ENCODE measurements at regions not wholly inside any gene's neighbourhood (a gene's known extent, or its start where the extent isn't known, plus 50 kb on each side); places are given as distances from the start of the nearest gene placed in this dataset.

DNA sequence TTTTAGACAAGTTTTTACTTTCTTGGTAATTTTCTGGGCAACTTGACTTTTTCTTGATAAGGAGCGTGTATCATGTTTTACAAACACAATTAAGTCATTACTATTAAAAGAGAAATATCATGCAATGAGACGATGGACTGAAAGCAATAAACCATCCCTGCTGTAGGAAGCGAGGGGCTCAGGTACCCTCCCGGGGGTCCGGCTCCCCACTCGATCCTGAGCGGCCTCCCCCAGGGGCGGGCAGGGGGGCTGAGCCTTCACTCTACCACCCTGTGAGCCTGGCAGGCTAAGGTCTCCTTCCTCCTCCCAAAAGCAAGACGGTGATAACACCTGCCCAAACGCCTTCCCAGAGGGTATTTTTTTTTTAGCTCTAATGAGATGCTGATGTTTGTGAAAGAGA is 51.8 kb upstream of the ADGRA1 start:
- H3K27me3 Mint-ChIP-seq, result peaks cover 18% of the 10 kb centered on the region
- no peaks in the 10 kb centered on the region for H3K9me3 ChIP-seq (ENCODE audit: control insufficient read depth, low read length, poor library complexity, severe bottlenecking)
- ATAC-seq (no peak), DNase-seq (no peak)
- no peaks in the 10 kb centered on the region for H3K4me1 Mint-ChIP-seq
- H3K4me3 Mint-ChIP-seq, result no peak overlapping the region
- no peak overlapping the region for H3K27ac Mint-ChIP-seq
- no peaks in the 10 kb centered on the region for H3K36me3 Mint-ChIP-seq (ENCODE audit: low read depth)

DNA sequence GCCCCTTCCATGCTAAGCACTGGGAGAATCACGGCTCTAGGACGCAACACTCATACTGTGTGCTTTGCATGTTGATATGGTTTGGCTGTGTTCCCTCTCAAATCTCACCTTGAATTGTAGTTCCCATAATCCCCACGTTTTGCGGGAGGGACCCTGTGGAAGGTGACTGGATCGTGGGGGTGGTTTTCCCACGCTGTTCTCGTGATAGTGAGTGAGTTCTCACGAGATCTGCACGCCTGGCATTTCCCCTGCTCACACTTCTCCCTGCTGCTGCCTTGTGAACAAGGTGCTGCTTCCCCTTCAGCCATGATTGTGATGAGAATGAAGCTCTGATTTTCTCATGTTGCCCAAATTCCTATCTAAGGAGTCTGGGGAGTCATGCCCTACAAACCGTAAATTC is 53.0 kb upstream of the ADGRA1 start:
- DNase-seq (no peak), ATAC-seq (no peak)
- H3K9me3 ChIP-seq (ENCODE audit: control insufficient read depth, low read length, poor library complexity, severe bottlenecking), result no peaks in the 10 kb centered on the region
- Mint-ChIP-seq H3K27me3 (peaks cover 18% of the 10 kb centered on the region), H3K4me3 (no peak overlapping the region), H3K27ac (no peak overlapping the region), H3K4me1 (no peaks in the 10 kb centered on the region), H3K36me3 (ENCODE audit: low read depth) (no peaks in the 10 kb centered on the region)

DNA sequence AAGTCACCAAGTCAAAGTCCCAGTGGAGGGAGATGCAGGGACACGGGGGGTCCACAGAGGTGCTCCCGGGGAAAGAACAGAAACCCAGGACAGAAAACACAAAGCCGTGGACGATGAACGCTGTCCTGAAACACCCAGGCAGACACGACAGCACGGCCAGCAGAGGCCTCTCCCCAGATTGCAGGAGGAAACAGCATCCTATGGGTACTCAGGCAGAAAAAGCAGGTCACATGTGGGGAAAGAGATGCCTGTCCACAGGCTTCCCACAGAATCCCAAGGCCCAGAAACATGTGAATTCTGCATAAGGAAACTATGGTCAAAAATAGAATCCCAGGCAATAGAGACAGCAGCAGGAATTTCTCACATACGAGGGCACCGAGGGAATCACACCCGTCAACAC is 53.6 kb upstream of the ADGRA1 start:
- peaks cover 18% of the 10 kb centered on the region for H3K27me3 Mint-ChIP-seq
- ATAC-seq (no peak), DNase-seq (no peak)
- H3K9me3 ChIP-seq (ENCODE audit: control insufficient read depth, low read length, poor library complexity, severe bottlenecking), result no peaks in the 10 kb centered on the region
- no peaks in the 10 kb centered on the region for H3K36me3 Mint-ChIP-seq (ENCODE audit: low read depth)
- H3K4me3 Mint-ChIP-seq, result no peak overlapping the region
- H3K27ac Mint-ChIP-seq, result no peak overlapping the region
- H3K4me1 Mint-ChIP-seq, result no peaks in the 10 kb centered on the region

DNA sequence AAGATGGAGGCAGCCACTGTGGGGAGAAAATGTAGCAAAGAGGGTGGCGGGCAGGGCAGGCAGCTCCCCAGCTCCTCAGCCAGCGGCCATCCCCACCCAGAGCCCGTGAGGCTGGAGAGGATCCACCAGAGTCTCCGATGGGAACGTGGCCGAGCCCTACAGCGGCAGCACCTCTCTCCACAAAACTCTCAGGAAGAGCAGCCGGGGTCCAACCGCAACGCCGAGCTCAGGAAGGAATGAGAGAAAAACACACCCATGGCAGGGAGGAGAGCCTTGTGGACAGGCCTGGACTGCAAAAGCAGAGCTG is 54.0 kb upstream of the ADGRA1 start:
- Mint-ChIP-seq H3K27me3 (peaks cover 15% of the 10 kb centered on the region), H3K4me1 (no peaks in the 10 kb centered on the region), H3K36me3 (ENCODE audit: low read depth) (no peaks in the 10 kb centered on the region), H3K4me3 (no peak overlapping the region), H3K27ac (no peak overlapping the region)
- DNase-seq, result no peak
- H3K9me3 ChIP-seq (ENCODE audit: control insufficient read depth, low read length, poor library complexity, severe bottlenecking), result no peaks in the 10 kb centered on the region
- no peak for ATAC-seq

DNA sequence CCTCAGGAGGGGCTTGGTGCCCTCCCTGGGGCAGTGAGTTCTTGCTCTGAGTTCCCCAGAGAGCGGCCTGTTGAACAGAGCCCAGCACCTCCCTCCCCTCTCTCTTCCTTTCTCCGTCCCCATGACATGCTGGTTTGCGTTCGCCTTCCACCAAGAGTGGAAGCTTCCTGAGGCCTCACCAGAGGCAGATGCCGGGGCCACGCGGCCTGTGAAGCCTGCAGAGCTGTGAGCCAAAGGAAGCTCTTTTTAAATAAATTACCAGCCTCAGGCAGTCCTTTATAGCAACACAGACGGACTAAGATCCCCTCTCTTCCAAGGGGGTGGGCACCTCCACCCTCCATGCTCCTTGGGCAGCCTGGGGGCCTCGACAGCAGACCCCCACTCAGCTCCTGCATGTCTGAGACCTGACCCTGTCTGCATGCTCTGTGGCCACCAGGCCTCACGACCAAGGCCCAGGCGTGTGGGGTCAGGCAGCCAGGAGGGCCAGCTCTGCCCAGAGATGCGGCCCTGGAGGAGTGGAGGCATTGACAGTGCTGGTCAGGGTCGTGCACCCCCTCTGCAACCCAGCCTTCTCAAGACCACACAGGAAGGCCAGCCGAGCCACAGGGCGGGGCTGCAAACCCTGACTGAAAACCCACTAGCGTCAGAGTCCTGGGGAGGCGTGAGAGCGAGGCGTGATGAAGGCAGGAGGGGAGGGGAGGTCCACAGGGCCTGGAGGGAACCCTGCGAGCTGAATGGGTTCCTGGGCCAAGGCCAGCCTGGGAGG is 54.6 kb upstream of the ADGRA1 start:
- Mint-ChIP-seq H3K36me3 (ENCODE audit: low read depth) (no peaks in the 10 kb centered on the region), H3K4me3 (no peak overlapping the region), H3K27me3 (peaks cover 12% of the 10 kb centered on the region), H3K27ac (no peak overlapping the region), H3K4me1 (no peaks in the 10 kb centered on the region)
- no peak for DNase-seq
- ATAC-seq, result no peak
- no peaks in the 10 kb centered on the region for H3K9me3 ChIP-seq (ENCODE audit: control insufficient read depth, low read length, poor library complexity, severe bottlenecking)

DNA sequence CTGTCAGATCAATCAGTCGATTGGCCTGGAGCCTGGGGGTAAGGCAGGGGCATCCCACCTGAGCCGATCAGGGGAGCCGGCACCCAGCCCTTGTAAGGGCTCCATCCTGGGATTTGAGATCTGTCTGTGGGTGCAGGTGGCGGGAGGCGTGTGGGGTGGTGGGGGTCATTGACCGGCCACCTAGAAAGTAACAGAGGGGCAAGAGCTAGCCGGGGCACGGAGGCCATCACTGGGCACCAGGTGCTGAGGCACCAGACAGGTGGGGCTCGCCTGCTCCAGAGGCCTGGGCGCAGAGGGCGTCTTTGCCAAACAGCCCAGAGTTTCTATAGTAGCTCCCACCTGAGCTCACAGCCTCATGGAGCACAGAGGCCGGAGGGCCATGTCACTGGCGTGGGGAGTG is 55.5 kb upstream of the ADGRA1 start:
- Mint-ChIP-seq H3K4me3 (no peak overlapping the region), H3K27me3 (peaks cover 15% of the 10 kb centered on the region), H3K4me1 (no peaks in the 10 kb centered on the region), H3K36me3 (ENCODE audit: low read depth) (no peaks in the 10 kb centered on the region), H3K27ac (no peak overlapping the region)
- DNase-seq (no peak), ATAC-seq (no peak)
- no peaks in the 10 kb centered on the region for H3K9me3 ChIP-seq (ENCODE audit: control insufficient read depth, low read length, poor library complexity, severe bottlenecking)

DNA sequence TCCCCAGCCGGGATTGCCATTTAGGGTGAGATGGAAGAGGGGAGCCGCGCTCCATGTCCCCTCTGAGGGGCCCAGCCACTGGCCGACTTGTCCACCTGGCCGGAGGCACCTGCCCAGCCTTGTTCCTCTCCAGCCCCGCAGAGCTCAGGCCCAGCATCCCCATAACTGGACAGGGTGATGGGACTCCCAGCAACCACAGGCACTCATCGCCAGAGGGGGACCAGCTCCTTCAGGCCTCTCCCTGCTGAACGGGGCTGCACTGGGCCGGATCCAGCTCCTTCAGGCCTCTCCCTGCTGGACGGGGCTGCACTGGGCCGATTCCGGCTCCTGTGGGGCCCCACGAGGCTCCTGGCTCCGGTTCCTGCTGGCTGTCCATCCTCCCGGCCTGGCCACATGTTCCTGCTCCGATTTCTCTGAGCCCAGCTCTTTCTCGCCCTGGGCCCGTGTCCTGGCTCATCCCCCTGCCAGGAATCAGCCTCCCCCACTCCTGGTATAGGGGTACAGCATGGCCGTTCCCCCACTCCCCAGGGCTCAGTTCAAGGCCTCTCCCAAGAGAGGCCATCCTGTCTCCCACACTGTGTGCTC is 56.1 kb upstream of the ADGRA1 start:
- no peaks in the 10 kb centered on the region for H3K4me1 Mint-ChIP-seq
- DNase-seq (no peak), ATAC-seq (no peak)
- H3K27me3 Mint-ChIP-seq, result peaks cover 15% of the 10 kb centered on the region
- H3K4me3 Mint-ChIP-seq, result no peak overlapping the region
- no peaks in the 10 kb centered on the region for H3K36me3 Mint-ChIP-seq (ENCODE audit: low read depth)
- H3K27ac Mint-ChIP-seq, result no peak overlapping the region
- H3K9me3 ChIP-seq (ENCODE audit: control insufficient read depth, low read length, poor library complexity, severe bottlenecking), result no peaks in the 10 kb centered on the region

DNA sequence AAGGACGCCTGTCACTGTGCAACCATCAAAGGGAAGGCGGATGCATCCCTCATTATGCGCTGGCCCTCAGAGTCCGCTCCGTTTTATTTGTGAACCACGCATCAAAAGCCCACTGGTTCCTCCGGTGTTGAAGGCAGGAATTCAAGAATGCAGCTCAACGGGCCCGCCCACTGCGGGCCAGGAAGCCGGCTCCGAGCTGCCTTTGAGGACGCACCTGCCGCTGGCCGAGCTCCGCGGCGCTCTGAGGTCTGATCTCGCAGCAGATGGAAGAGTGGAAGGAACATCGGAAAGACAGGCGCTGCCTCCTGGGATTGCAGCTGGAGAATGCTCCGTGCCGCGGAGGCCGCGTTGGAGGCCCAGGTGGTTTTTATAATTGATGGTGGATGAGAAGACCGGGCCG is 56.9 kb upstream of the ADGRA1 start:
- Mint-ChIP-seq H3K36me3 (ENCODE audit: low read depth) (no peaks in the 10 kb centered on the region), H3K4me3 (no peak overlapping the region), H3K27me3 (peaks cover 24% of the 10 kb centered on the region), H3K4me1 (no peaks in the 10 kb centered on the region), H3K27ac (no peak overlapping the region)
- DNase-seq, result no peak
- ATAC-seq, result no peak
- H3K9me3 ChIP-seq (ENCODE audit: control insufficient read depth, low read length, poor library complexity, severe bottlenecking), result no peaks in the 10 kb centered on the region

DNA sequence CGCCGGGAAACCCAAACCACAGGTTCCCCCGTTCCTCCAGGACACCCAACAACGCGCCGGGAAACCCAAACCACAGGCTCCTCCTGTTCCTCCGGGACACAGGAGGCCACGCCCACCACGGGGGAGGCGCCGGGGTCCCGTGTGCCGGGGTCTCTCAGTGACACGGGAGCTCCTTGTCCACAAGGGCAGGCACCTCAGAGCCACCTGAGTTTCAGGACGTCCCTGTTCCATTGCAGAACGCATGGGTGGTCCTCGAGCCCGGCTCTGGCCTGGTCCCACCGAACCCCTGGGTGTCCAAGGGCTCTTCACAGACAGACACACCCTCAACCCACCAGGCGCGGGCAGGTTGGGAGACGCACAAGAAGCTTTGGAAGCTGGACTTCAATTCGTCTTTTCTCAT is 57.6 kb upstream of the ADGRA1 start:
- Mint-ChIP-seq H3K27ac (no peak overlapping the region), H3K4me1 (no peaks in the 10 kb centered on the region), H3K36me3 (ENCODE audit: low read depth) (no peaks in the 10 kb centered on the region), H3K27me3 (peaks cover 24% of the 10 kb centered on the region), H3K4me3 (no peak overlapping the region)
- no peaks in the 10 kb centered on the region for H3K9me3 ChIP-seq (ENCODE audit: control insufficient read depth, low read length, poor library complexity, severe bottlenecking)
- DNase-seq, result no peak
- ATAC-seq, result no peak

DNA sequence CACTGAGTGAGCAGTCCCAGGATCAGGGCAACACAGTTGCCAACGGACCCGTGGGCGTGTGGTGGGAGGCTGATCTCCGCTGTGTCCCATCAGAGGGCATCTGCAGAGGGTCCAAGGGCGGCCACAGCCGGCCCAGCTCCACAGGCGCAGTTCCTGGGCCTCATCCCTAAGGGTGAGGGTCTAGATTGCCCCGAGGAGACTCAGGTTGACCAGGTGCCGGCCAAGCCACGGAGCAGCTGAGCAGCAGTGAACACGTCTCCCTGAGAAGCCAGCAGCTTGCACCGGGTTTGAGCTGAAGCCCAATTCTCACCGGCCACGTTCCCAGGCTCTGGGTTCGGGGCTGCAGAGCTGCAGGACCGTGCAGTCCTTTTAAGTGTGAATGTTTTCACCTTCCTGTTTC is 58.8 kb upstream of the ADGRA1 start:
- ATAC-seq (no peak), DNase-seq (no peak)
- Mint-ChIP-seq H3K27ac (no peak overlapping the region), H3K4me1 (no peaks in the 10 kb centered on the region), H3K4me3 (no peak overlapping the region), H3K36me3 (ENCODE audit: low read depth) (no peaks in the 10 kb centered on the region), H3K27me3 (peaks cover 27% of the 10 kb centered on the region)
- H3K9me3 ChIP-seq (ENCODE audit: control insufficient read depth, low read length, poor library complexity, severe bottlenecking), result no peaks in the 10 kb centered on the region

DNA sequence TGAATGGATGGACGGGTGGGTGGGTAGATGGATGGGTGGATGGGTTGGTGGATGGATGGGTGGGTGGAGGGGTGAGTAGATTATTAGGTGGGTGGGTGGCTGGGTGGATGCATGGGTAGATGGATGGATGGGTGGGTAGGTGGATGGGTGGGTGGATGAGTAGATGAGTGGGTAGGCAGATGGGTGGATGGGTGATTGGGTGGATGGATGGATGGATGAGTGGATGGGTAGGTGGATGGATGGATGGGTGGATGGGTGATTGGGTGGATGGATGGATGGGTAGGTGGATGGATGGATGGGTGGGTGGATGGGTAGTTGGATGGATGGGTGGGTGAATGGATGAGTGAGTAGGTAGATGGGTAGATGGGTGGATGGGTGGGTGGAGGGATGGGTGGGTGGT is 59.6 kb upstream of the ADGRA1 start:
- Mint-ChIP-seq H3K36me3 (ENCODE audit: low read depth) (no peaks in the 10 kb centered on the region), H3K4me3 (no peak overlapping the region), H3K4me1 (no peaks in the 10 kb centered on the region), H3K27me3 (peaks cover 27% of the 10 kb centered on the region), H3K27ac (no peak overlapping the region)
- no peaks in the 10 kb centered on the region for H3K9me3 ChIP-seq (ENCODE audit: control insufficient read depth, low read length, poor library complexity, severe bottlenecking)
- DNase-seq (no peak), ATAC-seq (no peak)

DNA sequence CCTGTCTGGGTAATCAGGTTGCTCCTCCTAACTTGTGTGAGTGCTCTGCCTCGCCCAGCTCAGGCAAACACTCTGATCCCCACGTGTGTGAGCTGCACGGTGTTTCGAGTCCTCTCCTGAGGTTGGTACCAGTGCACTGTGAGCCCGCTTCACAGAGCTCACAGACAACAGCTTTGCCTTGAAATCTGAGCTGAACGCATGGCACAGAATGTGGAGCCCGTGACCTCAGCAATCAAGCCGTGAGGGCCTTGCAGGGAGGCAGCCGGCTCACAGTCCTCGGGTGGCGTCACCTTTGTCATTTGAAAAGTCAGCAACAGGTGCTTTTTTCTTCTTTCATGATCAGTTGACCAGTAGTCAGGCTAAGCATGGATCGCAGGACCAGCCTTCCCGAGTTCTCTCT is 60.2 kb upstream of the ADGRA1 start:
- DNase-seq (no peak), ATAC-seq (no peak)
- Mint-ChIP-seq H3K4me3 (no peak overlapping the region), H3K36me3 (ENCODE audit: low read depth) (no peaks in the 10 kb centered on the region), H3K27me3 (peaks cover 27% of the 10 kb centered on the region), H3K27ac (no peak overlapping the region), H3K4me1 (no peaks in the 10 kb centered on the region)
- H3K9me3 ChIP-seq (ENCODE audit: control insufficient read depth, low read length, poor library complexity, severe bottlenecking), result no peaks in the 10 kb centered on the region

DNA sequence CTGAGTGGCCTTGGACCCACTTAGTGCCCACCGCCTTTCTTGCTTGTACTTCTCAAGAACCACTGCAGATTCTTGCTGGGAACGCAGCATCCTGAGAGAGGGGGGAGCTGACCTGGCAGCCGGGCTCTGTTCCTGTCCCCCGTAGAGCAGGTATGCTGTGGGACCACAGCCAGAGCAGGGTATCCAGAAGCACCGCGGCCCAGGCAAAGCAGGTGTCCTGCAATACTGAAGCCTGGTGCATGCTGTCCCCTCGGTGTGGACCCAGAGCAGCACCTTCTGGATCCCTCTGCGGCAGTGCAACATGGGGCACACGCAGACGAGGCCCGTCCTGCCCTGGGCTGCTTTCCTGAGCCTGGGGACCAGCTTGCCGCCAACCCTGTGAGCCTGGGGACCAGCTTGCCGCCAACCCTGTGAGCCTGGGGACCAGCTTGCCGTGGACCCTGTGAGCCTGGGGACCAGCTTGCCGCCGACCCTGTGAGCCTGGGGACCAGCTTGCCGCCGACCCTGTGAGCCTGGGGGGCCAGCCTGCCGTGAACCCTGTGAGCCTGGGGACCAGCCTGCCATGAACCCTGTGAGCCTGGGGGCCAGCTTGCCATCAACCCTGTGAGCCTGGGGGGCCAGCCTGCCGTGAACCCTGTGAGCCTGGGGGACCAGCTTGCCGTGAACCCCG is 60.9 kb upstream of the ADGRA1 start:
- no peak for ATAC-seq
- no peaks in the 10 kb centered on the region for H3K36me3 Mint-ChIP-seq (ENCODE audit: low read depth)
- H3K9me3 ChIP-seq (ENCODE audit: control insufficient read depth, low read length, poor library complexity, severe bottlenecking), result no peaks in the 10 kb centered on the region
- H3K27ac Mint-ChIP-seq, result no peak overlapping the region
- H3K4me1 Mint-ChIP-seq, result no peaks in the 10 kb centered on the region
- no peak for DNase-seq
- H3K4me3 Mint-ChIP-seq, result no peak overlapping the region
- H3K27me3 Mint-ChIP-seq, result peaks cover 27% of the 10 kb centered on the region

DNA sequence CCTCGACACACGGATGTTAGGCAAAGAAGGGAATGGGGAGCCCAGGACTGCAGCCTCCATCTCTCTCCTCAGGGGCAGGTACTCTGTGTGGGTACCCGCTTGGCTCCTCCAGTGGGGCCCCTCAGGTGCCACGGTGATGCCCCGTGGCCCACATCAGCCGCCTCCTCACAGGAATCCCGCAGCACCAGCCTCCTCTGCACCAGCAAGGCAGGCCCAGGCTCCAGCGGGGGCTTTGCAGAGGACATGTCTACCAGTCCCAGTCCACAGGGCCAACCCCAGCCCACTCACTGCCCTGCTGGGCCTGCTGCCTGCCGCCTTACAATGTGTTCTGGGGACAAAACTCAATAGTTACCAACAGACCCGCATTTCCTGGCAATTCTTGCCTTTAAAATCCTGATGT is 61.6 kb upstream of the ADGRA1 start:
- ATAC-seq, result no peak
- no peaks in the 10 kb centered on the region for H3K36me3 Mint-ChIP-seq (ENCODE audit: low read depth)
- no peak overlapping the region for H3K27ac Mint-ChIP-seq

More for the DNA sequence above, 61.6 kb upstream of the ADGRA1 start:
- H3K9me3 ChIP-seq (ENCODE audit: control insufficient read depth, low read length, poor library complexity, severe bottlenecking), result no peaks in the 10 kb centered on the region
- no peaks in the 10 kb centered on the region for H3K4me1 Mint-ChIP-seq
- peaks cover 27% of the 10 kb centered on the region for H3K27me3 Mint-ChIP-seq
- H3K4me3 Mint-ChIP-seq, result no peak overlapping the region
- no peak for DNase-seq
